ENCODE measurements at regions not wholly inside any gene's neighbourhood (a gene's known extent, or its start where the extent isn't known, plus 50 kb on each side); places are given as distances from the start of the nearest gene placed in this dataset.
A peak's percentile ranks its signal among the peaks of the same experiment; 100 is the strongest.

- TF ChIP-seq EZH2 (IDR thresholded peaks at IDR 0.05; ENCODE audit: insufficient read depth, poor library complexity, severe bottlenecking), result no peak
- no peak for TF ChIP-seq EZH2phosphoT487 (IDR thresholded peaks at IDR 0.05; ENCODE audit: insufficient read depth, low read depth)
- Histone ChIP-seq H3K36me3 (ENCODE audit: low read depth) (no peaks in the 10 kb centered on the region), H3K9me3 (ENCODE audit: low read depth) (no peaks in the 10 kb centered on the region), H3K79me2 (ENCODE audit: insufficient read depth) (no peaks in the 10 kb centered on the region), H2AFZ (no peak overlapping the region), H3F3A (ENCODE audit: insufficient read depth) (0 out of 2 replicates have a peak, but pooled peaks cover 2% of the 10 kb centered on the region), H3K4me3 (no peak overlapping the region), H3K9me2 (ENCODE audit: insufficient read depth) (no peaks in the 10 kb centered on the region), H4K20me1 (ENCODE audit: insufficient read depth) (no peaks in the 10 kb centered on the region), H3K4me2 (ENCODE audit: unreplicated experiment) (no peak overlapping the region), H3K4me1 (ENCODE audit: insufficient read depth) (peaks cover 7% of the 10 kb centered on the region), H3K9ac (no peak overlapping the region), H3K27ac (no peak overlapping the region), H3K27me3 (replicated peaks; ENCODE audit: insufficient read depth) (no peaks in the 10 kb centered on the region)
- 93 to 96% methylated on average over 5 of the region's 5 CpGs for WGBS, 2 experiments (ENCODE audit: low coverage in 1 of 2, low lambda C conversion rate in 2 of 2, missing lambda C conversion rate in 2 of 2)
- in situ Hi-C loops (cut with MboI), result no loop called here
- DNase-seq, result no peak
Measured at GRCh38 chr3:147201086-147201485, 205.3 kb downstream of the ZIC4 start.

DNA sequence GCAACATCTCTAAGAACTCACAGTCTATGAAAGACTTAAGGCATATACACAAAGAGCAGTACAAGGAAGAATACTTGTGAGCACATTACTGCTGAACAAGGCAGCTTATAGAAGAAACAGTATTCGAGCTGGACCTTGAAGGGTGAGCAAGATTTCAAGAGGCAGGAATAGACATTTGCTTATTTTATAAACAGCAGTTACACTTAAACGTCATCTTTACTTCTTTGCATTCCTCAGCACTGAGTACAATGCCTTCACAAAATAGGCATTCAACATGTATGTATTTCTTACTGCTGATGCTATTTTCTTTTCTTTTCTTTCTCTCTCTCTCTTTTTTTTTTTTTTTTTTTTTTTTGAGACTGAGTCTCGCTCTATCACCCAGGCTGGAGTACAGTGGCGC, 205.8 kb downstream of the ZIC4 start:
- H2AFZ ChIP-seq, result peak overlapping the region; percentile 29
- no peak overlapping the region for H3K4me3 ChIP-seq
- H4K20me1 ChIP-seq (ENCODE audit: insufficient read depth), result no peaks in the 10 kb centered on the region
- H3K79me2 ChIP-seq (ENCODE audit: insufficient read depth), result no peaks in the 10 kb centered on the region
- no peaks in the 10 kb centered on the region for H3K9me3 ChIP-seq (ENCODE audit: low read depth)
- peaks cover 12% of the 10 kb centered on the region for H3K4me1 ChIP-seq (ENCODE audit: insufficient read depth)
- peak; percentile 37 for DNase-seq
- WGBS, 2 experiments (ENCODE audit: low coverage in 1 of 2, low lambda C conversion rate in 2 of 2, missing lambda C conversion rate in 2 of 2), result 56 to 63% methylated on average over 4 of the region's 4 CpGs
- no peak overlapping the region for H3K9ac ChIP-seq
- no peaks in the 10 kb centered on the region for H3K27me3 ChIP-seq (replicated peaks; ENCODE audit: insufficient read depth)
- no peak overlapping the region for H3K4me2 ChIP-seq (ENCODE audit: unreplicated experiment)
- no peaks in the 10 kb centered on the region for H3K9me2 ChIP-seq (ENCODE audit: insufficient read depth)
- H3K36me3 ChIP-seq (ENCODE audit: low read depth), result no peaks in the 10 kb centered on the region
- H3K27ac ChIP-seq, result no peak overlapping the region
- in situ Hi-C loops (cut with MboI), result no loop called here
- 0 out of 2 replicates have a peak, but pooled peaks cover 5% of the 10 kb centered on the region for H3F3A ChIP-seq (ENCODE audit: insufficient read depth)
- TF ChIP-seq EZH2 (IDR thresholded peaks at IDR 0.05; ENCODE audit: insufficient read depth, poor library complexity, severe bottlenecking) (no peak), EZH2phosphoT487 (IDR thresholded peaks at IDR 0.05; ENCODE audit: insufficient read depth, low read depth) (no peak)

GRCh38 chr3:147197739-147198138, 208.6 kb downstream of the ZIC4 start:
- Histone ChIP-seq H3K9ac (no peak overlapping the region), H3K79me2 (ENCODE audit: insufficient read depth) (no peaks in the 10 kb centered on the region), H3K27me3 (replicated peaks; ENCODE audit: insufficient read depth) (no peaks in the 10 kb centered on the region), H3K27ac (no peak overlapping the region), H2AFZ (no peak overlapping the region), H3K4me3 (no peak overlapping the region), H3K36me3 (ENCODE audit: low read depth) (no peaks in the 10 kb centered on the region), H3F3A (ENCODE audit: insufficient read depth) (0 out of 2 replicates have a peak, but pooled peaks cover 5% of the 10 kb centered on the region), H3K4me1 (ENCODE audit: insufficient read depth) (peaks cover 12% of the 10 kb centered on the region), H3K4me2 (ENCODE audit: unreplicated experiment) (no peak overlapping the region), H4K20me1 (ENCODE audit: insufficient read depth) (no peaks in the 10 kb centered on the region), H3K9me2 (ENCODE audit: insufficient read depth) (no peaks in the 10 kb centered on the region), H3K9me3 (ENCODE audit: low read depth) (no peaks in the 10 kb centered on the region)
- no peak for DNase-seq
- in situ Hi-C loops (cut with MboI), result loop anchor here (10.0 kb wide), 1 partner anchor 373 kb away; no protein-coding TSS in a partner anchor
- TF ChIP-seq EZH2 (IDR thresholded peaks at IDR 0.05; ENCODE audit: insufficient read depth, poor library complexity, severe bottlenecking) (no peak), EZH2phosphoT487 (IDR thresholded peaks at IDR 0.05; ENCODE audit: insufficient read depth, low read depth) (no peak)

DNA sequence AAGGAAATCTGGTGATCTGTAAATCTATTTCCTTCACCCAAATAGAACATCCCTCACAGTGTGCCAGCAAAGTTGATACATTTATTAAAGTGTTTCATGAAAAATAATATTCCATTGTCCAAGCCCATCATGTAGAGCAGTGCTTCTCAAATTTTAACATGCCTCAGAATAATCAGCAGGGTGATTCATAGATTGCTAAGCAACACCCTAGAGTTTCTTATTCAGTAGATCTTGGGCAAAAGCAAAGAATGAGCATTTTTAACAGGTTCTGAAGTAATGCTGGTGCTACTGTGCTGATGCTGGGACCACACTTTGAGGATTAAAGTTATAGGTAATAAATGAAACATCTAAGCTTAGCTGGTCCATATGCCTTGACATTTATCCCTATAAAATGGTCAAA, 210.5 kb downstream of the ZIC4 start:
- no peaks in the 10 kb centered on the region for H3K79me2 ChIP-seq (ENCODE audit: insufficient read depth)
- H3F3A ChIP-seq (ENCODE audit: insufficient read depth), result 0 out of 2 replicates have a peak, but pooled peaks cover 5% of the 10 kb centered on the region
- no peak overlapping the region for H3K9ac ChIP-seq
- H3K4me2 ChIP-seq (ENCODE audit: unreplicated experiment), result no peak overlapping the region
- H3K9me2 ChIP-seq (ENCODE audit: insufficient read depth), result no peaks in the 10 kb centered on the region
- TF ChIP-seq EZH2phosphoT487 (IDR thresholded peaks at IDR 0.05; ENCODE audit: insufficient read depth, low read depth) (no peak), EZH2 (IDR thresholded peaks at IDR 0.05; ENCODE audit: insufficient read depth, poor library complexity, severe bottlenecking) (no peak)
- in situ Hi-C loops (cut with MboI), result loop anchor here (10.0 kb wide), 1 partner anchor 371 kb away; no protein-coding TSS in a partner anchor
- H3K27me3 ChIP-seq (replicated peaks; ENCODE audit: insufficient read depth), result no peaks in the 10 kb centered on the region
- H3K36me3 ChIP-seq (ENCODE audit: low read depth), result no peaks in the 10 kb centered on the region
- peaks cover 12% of the 10 kb centered on the region for H3K4me1 ChIP-seq (ENCODE audit: insufficient read depth)
- no peak overlapping the region for H3K4me3 ChIP-seq
- no peak overlapping the region for H2AFZ ChIP-seq
- H4K20me1 ChIP-seq (ENCODE audit: insufficient read depth), result no peaks in the 10 kb centered on the region
- peak; percentile 58 for DNase-seq
- H3K27ac ChIP-seq, result no peak overlapping the region
- no peaks in the 10 kb centered on the region for H3K9me3 ChIP-seq (ENCODE audit: low read depth)
